BJ (cell line): ENCODE measurements at regions not wholly inside any gene's neighbourhood (a gene's known extent, or its start where the extent isn't known, plus 50 kb on each side); places are given as distances from the start of the nearest gene placed in this dataset.

Experiments used
- CTCF ChIA-PET: fragments of 350-600 bp; formaldehyde crosslinking; extraction: SDS; loops from one replicate; lab custom pipeline; 2021; ENCODE audit warnings: antibody characterized with exemption, inconsistent platforms; lab: Yijun Ruan, JAX
- POLR2A ChIA-PET: fragments of 300-600 bp; sonication (Branson Sonifier 250); formaldehyde crosslinking; extraction: SDS; loops from one replicate; lab custom pipeline; 2021; ENCODE audit warnings: antibody characterized with exemption; lab: Charles Lee
- DNase-seq: peaks from one replicate; pipeline ENCODE4 v3.0.0-alpha.2; 2011; ENCODE audit warnings: low read depth
- H3K27me3 ChIP-seq: 2 replicates; pipeline ENCODE4 v1.6.0; 2011; ENCODE audit warnings: low read length; ENCODE audit not compliant: control insufficient read depth, insufficient read depth
- H3K36me3 ChIP-seq: 2 replicates; pipeline ENCODE4 v1.5.1; 2011; ENCODE audit warnings: low read length; ENCODE audit not compliant: control insufficient read depth, insufficient read depth
- H3K4me3 ChIP-seq: 2 replicates; pipeline ENCODE4 v1.5.1; 2011; ENCODE audit warnings: low read depth, mild to moderate bottlenecking, control low read depth, low read length
- TF ChIP-seq, protein P1 (sequence below): IDR thresholded peaks from 2 replicates; pipeline ENCODE4 v1.5.1; 2011; ENCODE audit warnings: low read depth, mild to moderate bottlenecking, control low read depth, inconsistent platforms, low read length, moderate library complexity; ENCODE audit not compliant: insufficient read depth

DNA sequence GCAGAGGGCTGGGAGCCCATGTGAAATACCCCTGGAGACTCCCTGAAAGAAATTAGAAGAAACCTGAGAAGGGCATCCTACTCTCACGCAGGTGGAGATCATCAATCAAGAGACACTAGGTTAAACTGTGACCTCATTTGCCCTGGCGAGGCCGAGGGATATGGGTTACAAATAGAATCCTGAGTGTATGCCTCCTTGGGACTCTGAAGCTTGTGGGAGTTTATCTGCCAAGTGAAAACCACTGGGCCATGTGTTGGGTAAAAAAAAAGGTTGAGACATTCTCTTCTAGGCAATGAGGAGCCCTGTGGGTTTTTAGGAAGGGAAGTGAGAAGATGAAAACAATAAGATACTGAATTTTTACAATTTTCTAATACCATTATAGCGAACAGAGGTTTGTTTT is 160.7 kb upstream of the ARID2 start:
- ChIA-PET POLR2A (no interaction called here), CTCF (no interaction called here)
- no peak overlapping the region for H3K4me3 ChIP-seq
- H3K27me3 ChIP-seq, result no peaks in the 10 kb centered on the region
- TF ChIP-seq, protein P1, sequence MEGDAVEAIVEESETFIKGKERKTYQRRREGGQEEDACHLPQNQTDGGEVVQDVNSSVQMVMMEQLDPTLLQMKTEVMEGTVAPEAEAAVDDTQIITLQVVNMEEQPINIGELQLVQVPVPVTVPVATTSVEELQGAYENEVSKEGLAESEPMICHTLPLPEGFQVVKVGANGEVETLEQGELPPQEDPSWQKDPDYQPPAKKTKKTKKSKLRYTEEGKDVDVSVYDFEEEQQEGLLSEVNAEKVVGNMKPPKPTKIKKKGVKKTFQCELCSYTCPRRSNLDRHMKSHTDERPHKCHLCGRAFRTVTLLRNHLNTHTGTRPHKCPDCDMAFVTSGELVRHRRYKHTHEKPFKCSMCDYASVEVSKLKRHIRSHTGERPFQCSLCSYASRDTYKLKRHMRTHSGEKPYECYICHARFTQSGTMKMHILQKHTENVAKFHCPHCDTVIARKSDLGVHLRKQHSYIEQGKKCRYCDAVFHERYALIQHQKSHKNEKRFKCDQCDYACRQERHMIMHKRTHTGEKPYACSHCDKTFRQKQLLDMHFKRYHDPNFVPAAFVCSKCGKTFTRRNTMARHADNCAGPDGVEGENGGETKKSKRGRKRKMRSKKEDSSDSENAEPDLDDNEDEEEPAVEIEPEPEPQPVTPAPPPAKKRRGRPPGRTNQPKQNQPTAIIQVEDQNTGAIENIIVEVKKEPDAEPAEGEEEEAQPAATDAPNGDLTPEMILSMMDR, result no peak
- no peak for DNase-seq
- H3K36me3 ChIP-seq, result no peaks in the 10 kb centered on the region

DNA sequence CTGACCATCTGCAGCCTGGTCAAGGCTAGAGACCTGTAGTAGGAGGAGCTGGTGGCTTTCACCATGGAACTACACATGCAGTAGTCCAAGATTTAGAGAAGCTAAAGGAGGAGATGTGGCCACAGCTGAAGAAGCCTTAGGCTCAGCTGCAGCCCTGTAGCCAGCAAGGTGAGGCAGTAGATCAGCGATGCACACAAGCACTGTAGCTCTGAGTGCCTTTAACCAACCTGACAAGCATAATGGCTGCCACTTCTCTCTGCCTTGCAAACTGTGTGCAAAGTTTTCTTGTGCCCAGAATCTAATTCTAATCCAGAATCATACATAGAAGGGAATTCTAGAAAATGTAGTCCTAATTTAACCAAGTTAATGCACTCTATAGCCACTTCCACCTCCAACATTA is 159.0 kb upstream of the ARID2 start:
- no peak overlapping the region for H3K4me3 ChIP-seq
- no peaks in the 10 kb centered on the region for H3K36me3 ChIP-seq
- DNase-seq, result no peak
- POLR2A ChIA-PET, result no interaction called here
- H3K27me3 ChIP-seq, result peaks cover 4% of the 10 kb centered on the region; the same call in 1 of the 2 replicates
- CTCF ChIA-PET, result no interaction called here
- TF ChIP-seq, protein P1, result no peak

DNA sequence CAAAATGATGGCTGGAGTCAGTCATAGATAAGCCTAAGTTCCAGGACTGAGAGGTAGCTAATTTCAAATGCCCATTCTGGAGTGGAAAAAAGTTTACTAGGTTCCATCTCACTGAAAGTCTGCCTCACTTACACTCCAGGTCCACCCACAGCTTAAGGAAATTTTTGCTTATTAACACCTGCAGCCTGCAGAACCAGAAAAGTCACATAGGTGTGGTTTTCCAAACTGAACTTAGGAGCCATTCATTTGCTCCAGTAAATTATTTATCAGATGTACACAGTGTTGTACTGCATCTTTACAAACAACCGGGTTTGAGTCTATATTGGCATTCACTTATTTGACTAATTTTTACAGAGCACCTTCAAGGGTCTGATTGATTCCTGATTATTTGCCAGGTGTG is 157.4 kb upstream of the ARID2 start:
- H3K4me3 ChIP-seq, result no peak overlapping the region
- ChIA-PET CTCF (interaction anchor here (0.6 to 1.8 kb wide), 2 partner anchors 28 to 298 kb away, joined by 3 read pairs; no protein-coding TSS in a partner anchor), POLR2A (no interaction called here)
- no peak for DNase-seq
- H3K27me3 ChIP-seq, result peaks cover 5% of the 10 kb centered on the region; the same call in 1 of the 2 replicates
- no peaks in the 10 kb centered on the region for H3K36me3 ChIP-seq
- TF ChIP-seq, protein P1, result no peak

DNA sequence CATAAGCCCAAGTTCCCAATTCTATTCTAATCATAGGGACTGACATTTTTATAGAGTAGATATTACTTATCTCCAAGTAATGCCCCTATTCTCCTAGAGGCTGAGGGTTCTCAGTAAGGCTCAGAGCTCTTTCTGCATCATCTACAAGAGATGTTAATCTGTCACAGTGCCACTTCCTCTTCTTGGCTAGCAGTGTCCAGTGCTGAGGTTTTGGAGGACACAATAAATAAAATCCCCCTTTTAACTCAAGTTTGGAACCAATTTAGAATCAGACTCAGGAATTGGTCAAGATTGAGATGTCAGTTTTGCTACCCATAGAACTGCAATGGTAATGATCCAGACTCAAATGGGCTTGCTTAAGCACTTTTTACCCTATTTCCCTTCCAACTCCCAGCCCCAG is 154.1 kb upstream of the ARID2 start:
- TF ChIP-seq, protein P1, result no peak
- ChIA-PET POLR2A (no interaction called here), CTCF (interaction anchor here (1.7 kb wide), 1 partner anchor 32 kb away, joined by 3 read pairs; no protein-coding TSS in a partner anchor)
- peaks cover 5% of the 10 kb centered on the region for H3K27me3 ChIP-seq
- no peak overlapping the region for H3K4me3 ChIP-seq
- no peak for DNase-seq
- no peaks in the 10 kb centered on the region for H3K36me3 ChIP-seq

DNA sequence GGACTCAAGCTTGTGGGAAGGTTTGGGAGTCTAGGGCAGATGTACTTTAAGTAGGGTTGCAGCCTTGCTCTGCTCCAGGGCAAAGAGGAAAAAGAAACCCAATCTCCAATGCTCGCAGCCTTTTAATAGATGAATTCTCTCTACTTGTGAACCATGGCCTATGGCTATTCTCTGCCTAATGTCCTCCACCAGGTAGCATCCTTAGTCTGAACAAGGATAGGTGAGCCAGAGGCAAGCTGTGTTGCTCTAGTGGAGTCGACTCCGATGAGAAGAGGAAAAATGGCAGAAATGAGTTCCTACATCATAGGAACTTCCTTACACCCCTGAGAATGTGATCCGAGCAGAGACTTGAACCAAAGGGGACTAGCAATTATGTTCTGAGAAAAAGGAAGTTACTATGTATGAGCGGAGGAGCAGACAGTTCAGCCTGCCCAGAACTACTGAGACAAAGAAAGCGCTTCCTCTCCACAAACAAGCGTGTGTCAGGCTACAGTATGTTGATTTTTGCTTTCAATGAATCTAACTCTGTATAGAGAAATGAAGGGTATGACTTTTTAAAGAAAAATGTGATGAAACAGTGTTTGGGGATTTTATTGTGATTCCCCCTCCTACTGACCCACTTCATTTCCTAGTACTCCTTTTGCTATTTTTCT is 153.6 kb upstream of the ARID2 start:
- POLR2A ChIA-PET, result no interaction called here
- H3K27me3 ChIP-seq, result peaks cover 9% of the 10 kb centered on the region

More for the DNA sequence above, 153.6 kb upstream of the ARID2 start:
- H3K4me3 ChIP-seq, result no peak overlapping the region
- no peaks in the 10 kb centered on the region for H3K36me3 ChIP-seq
- no peak for DNase-seq
- TF ChIP-seq, protein P1, result no peak
- CTCF ChIA-PET, result interaction anchor here (1.7 kb wide), 1 partner anchor 32 kb away, joined by 3 read pairs; no protein-coding TSS in a partner anchor
